Endothelial cell of umbilical vein (primary cell): ENCODE measurements at regions not wholly inside any gene's neighbourhood (a gene's known extent, or its start where the extent isn't known, plus 50 kb on each side); places are given as distances from the start of the nearest gene placed in this dataset.
A peak's percentile ranks its signal among the peaks of the same experiment; 100 is the strongest.

ENCODE experiments used
- BruUV-seq: library from RNA; stranded (reverse); fragments of 400-500 nt; replicated peaks from 2 replicates; lab custom pipeline; 2021; lab: Mats Ljungman, UMichigan
- CTCF ChIA-PET: fragments of 300-600, 350-600 bp; sonication (Branson Sonifier 250); formaldehyde crosslinking; loops from one replicate; lab custom pipeline; 2021; ENCODE audit warnings: antibody characterized with exemption, inconsistent platforms; lab: Charles Lee
- POLR2A ChIA-PET: fragments of 300-600, 350-600 bp; sonication (Branson Sonifier 250); formaldehyde crosslinking; loops from one replicate; lab custom pipeline; 2021; ENCODE audit warnings: antibody characterized with exemption, inconsistent platforms; lab: Charles Lee
- DNase-seq: peaks from one replicate; pipeline ENCODE4 v3.0.0-alpha.2; 2011; ENCODE audit warnings: low read depth, low spot score
- FAIRE-seq: peaks from 2 replicates; lab custom pipeline; 2011; peaks lifted over from hg19 to GRCh38; lab: Jason Lieb, UNC
- H2AFZ ChIP-seq: 2 replicates; pipeline ENCODE4 v1.6.0; 2012; ENCODE audit warnings: low read depth, low read length, control low read depth, inconsistent platforms
- H3K27ac ChIP-seq: 2 replicates; pipeline ENCODE4 v1.5.1; 2011; ENCODE audit warnings: low read depth, mild to moderate bottlenecking, control low read depth, low read length, moderate library complexity; ENCODE audit not compliant: insufficient read depth
- H3K27me3 ChIP-seq, 2 experiments: 2 replicates each; pipeline versions ENCODE4 v1.6.0 to v1.6.1; 2011; ENCODE audit warnings: low read length in 2 of 2, mixed read lengths in 1 of 2; ENCODE audit not compliant: control insufficient read depth in 2 of 2, insufficient read depth in 2 of 2
- H3K36me3 ChIP-seq, 2 experiments: 2 replicates in 1 of 2; 3 replicates in 1 of 2; pipeline ENCODE4 v1.5.1; 2011; ENCODE audit warnings: low read length in 2 of 2, mild to moderate bottlenecking in 1 of 2, moderate library complexity in 1 of 2; ENCODE audit not compliant: control insufficient read depth in 2 of 2, insufficient read depth in 2 of 2; ENCODE audit errors: extremely low read depth in 1 of 2
- H3K4me1 ChIP-seq: 3 replicates; pipeline ENCODE4 v1.5.1; 2011; ENCODE audit warnings: mild to moderate bottlenecking, low read length; ENCODE audit not compliant: control insufficient read depth, insufficient read depth; ENCODE audit errors: extremely low read depth
- H3K4me2 ChIP-seq: 2 replicates; pipeline ENCODE4 v1.6.1; 2011; ENCODE audit warnings: low read length, control low read depth, mixed read lengths; ENCODE audit not compliant: insufficient read depth
- H3K4me3 ChIP-seq, 3 experiments: fragments of 200-600 bp in 1 of 3; sonication (generic), shearing (Covaris generic) in 1 of 3; replicated peaks in 1 of 3; 2 replicates each; pipeline ENCODE4 v1.5.1; 2011 to 2016; ENCODE audit warnings: control low read depth in 3 of 3, low read length in 3 of 3, mild to moderate bottlenecking in 2 of 3, inconsistent platforms in 1 of 3, low read depth in 1 of 3, moderate library complexity in 1 of 3; ENCODE audit not compliant: insufficient read depth in 1 of 3
- H3K79me2 ChIP-seq: 2 replicates; pipeline ENCODE4 v1.6.0; 2012; ENCODE audit warnings: low read length, inconsistent platforms; ENCODE audit not compliant: control insufficient read depth, insufficient read depth
- H3K9ac ChIP-seq: replicated peaks from 2 replicates; pipeline ENCODE3; 2011; ENCODE audit warnings: low read length, control low read depth; ENCODE audit not compliant: insufficient read depth; ENCODE audit errors: extremely low read depth
- H3K9me1 ChIP-seq: replicated peaks from 3 replicates; pipeline ENCODE4 v1.6.0; 2011; ENCODE audit warnings: mild to moderate bottlenecking, low read length; ENCODE audit not compliant: control insufficient read depth, insufficient read depth; ENCODE audit errors: extremely low read depth
- H3K9me3 ChIP-seq: replicated peaks from 2 replicates; pipeline ENCODE4 v1.5.1; 2012; ENCODE audit warnings: low read length, inconsistent platforms; ENCODE audit not compliant: control insufficient read depth, insufficient read depth
- H4K20me1 ChIP-seq: replicated peaks from 2 replicates; pipeline ENCODE3; 2011; ENCODE audit warnings: mild to moderate bottlenecking, low read length; ENCODE audit not compliant: control insufficient read depth, insufficient read depth; ENCODE audit errors: extremely low read depth
- CTCF ChIP-seq, 2 donors: IDR thresholded peaks; 1 replicate in 1 of 2; 2 replicates in 1 of 2; pipeline ENCODE4 v1.5.1; 2011; ENCODE audit warnings: low read length in 2 of 2, mild to moderate bottlenecking in 2 of 2, moderate library complexity in 2 of 2, control low read depth in 1 of 2, inconsistent platforms in 1 of 2, low read depth in 1 of 2; ENCODE audit not compliant: insufficient read depth in 1 of 2; ENCODE audit errors: extremely low read depth in 1 of 2
- EZH2 ChIP-seq: IDR thresholded peaks from 2 replicates; pipeline ENCODE4 v1.6.1; 2012; ENCODE audit warnings: borderline replicate concordance, low read depth, mild to moderate bottlenecking, moderate library complexity, low read length, inconsistent platforms; ENCODE audit not compliant: severe bottlenecking
- FOS ChIP-seq: IDR thresholded peaks from 2 replicates; pipeline ENCODE4 v1.6.1; 2011; ENCODE audit warnings: mild to moderate bottlenecking, low read length, moderate library complexity, borderline replicate concordance; ENCODE audit not compliant: insufficient read depth
- GATA2 ChIP-seq: IDR thresholded peaks from 2 replicates; pipeline ENCODE4 v1.7.0; 2011; ENCODE audit warnings: low read depth, mild to moderate bottlenecking, moderate library complexity, mixed read lengths, low read length; ENCODE audit not compliant: insufficient read length, insufficient read depth
- JUN ChIP-seq: IDR thresholded peaks from 2 replicates; pipeline ENCODE4 v1.6.1; 2011; ENCODE audit warnings: borderline replicate concordance, low read depth; ENCODE audit not compliant: insufficient read length, insufficient read depth
- MAX ChIP-seq: IDR thresholded peaks from 2 replicates; pipeline ENCODE4 v1.6.1; 2011; ENCODE audit not compliant: insufficient read depth, insufficient read length
- MYC ChIP-seq: IDR thresholded peaks from one replicate; pipeline ENCODE4 v1.6.1; 2011; ENCODE audit warnings: mild to moderate bottlenecking, low read depth, low read length
- POLR2A ChIP-seq: IDR thresholded peaks from 2 replicates; pipeline ENCODE4 v1.6.1; 2012; ENCODE audit warnings: low read depth, mild to moderate bottlenecking, control low read depth, low read length
- POLR2AphosphoS5 ChIP-seq: IDR thresholded peaks from 2 replicates; pipeline ENCODE4 v1.6.1; 2012; ENCODE audit warnings: low read depth, mild to moderate bottlenecking, control low read depth, low read length, moderate library complexity; ENCODE audit not compliant: insufficient read depth
- dilution Hi-C: fragments of 300-500 bp; cut with MboI; formaldehyde crosslinking; loops from one replicate; pipeline ENCODE4 v1.15.0; 2019; ENCODE audit warnings: low sequenced_read_pairs; ENCODE audit not compliant: extremely low pct_ligation_motif_present
- intact Hi-C: fragments of 100-400 bp; cut with micrococcal nuclease; formaldehyde crosslinking; loops from one replicate; pipeline ENCODE4 v1.10.0; 2022

DNA sequence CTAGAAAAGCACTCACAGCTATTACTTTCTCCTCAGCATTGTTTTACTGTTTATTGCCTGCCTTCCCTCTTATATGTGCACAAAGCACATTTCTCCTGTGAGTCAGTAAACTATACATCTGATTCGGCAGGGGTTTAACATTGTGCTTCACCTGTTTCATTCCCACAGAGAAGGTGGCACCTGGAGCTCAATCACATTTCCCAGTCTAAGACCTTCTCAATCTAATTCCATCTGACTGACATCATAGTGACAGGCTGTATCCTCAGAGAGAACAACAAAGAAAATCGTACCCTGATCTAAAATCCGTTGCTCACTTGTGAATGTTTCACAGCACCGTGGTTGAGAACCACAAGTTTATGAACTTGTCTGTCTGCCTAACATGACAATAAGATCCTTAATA is 92.4 kb upstream of the CAST start:
- no peaks in the 10 kb centered on the region for H3K36me3 ChIP-seq
- CTCF ChIA-PET = interaction anchor here (1.2 to 1.7 kb wide), 3 partner anchors 17 to 225 kb away, joined by 3 to 5 read pairs (median 3); no protein-coding TSS in a partner anchor

DNA sequence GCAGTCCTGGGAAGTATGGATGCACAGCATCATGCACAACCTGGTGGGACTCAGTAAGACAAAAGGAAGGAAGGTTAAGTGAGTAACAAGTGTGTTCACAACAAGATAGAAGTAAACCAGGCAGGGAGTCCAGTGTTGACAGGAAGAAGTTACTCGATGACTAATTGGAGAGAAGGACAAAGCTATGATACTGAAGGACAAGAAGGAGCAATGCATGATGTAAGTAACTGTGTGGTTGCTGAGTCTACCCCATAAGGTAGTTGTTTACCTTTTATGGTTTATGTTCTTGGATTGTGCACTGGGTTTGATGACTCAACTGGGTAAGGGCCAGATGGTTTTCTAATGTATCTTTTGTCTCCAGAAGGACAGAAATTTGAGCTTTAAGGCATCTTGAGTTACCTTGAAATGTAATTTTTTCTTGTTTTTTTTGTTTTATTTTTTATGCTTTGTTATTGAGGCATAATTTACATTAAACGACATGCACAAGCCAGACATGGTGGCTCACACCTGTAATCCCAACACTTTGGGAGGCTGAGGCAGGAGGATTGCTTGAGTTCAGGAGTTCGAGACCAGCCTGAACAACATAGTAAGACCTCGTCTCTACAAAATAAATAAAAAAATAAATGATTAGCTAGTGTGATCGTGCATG is 89.2 kb upstream of the CAST start:
- Histone ChIP-seq H3K4me3 (no peak overlapping the region), H3K27ac (peak overlapping the region; percentile 96), H3K9me3 (no peaks in the 10 kb centered on the region), H2AFZ (no peak overlapping the region), H3K9ac (peak overlapping the region; percentile 84), H3K27me3 (no peaks in the 10 kb centered on the region), H3K79me2 (no peaks in the 10 kb centered on the region), H3K9me1 (no peaks in the 10 kb centered on the region), H3K4me2 (peak overlapping the region; percentile 16), H3K36me3 (no peaks in the 10 kb centered on the region), H3K4me1 (peaks cover 42% of the 10 kb centered on the region), H4K20me1 (no peaks in the 10 kb centered on the region)
- peak; percentile 99 for TF ChIP-seq FOS
- peak; percentile 95 for TF ChIP-seq GATA2
- peak; percentile 77 for TF ChIP-seq MYC
- TF ChIP-seq JUN = peak; percentile 98
- TF ChIP-seq CTCF (IDR thresholded peaks at IDR 0.05; ENCODE audit: extremely low read depth in 1 of 2, insufficient read depth in 1 of 2, low read depth in 1 of 2, low read length in 2 of 2) = no peak
- peak; percentile 98 for TF ChIP-seq POLR2AphosphoS5
- no peak for TF ChIP-seq MAX
- peak; percentile 74 for TF ChIP-seq POLR2A
- no peak for TF ChIP-seq EZH2
- no TSS peak for BruUV-seq
- intact Hi-C loops = loop anchor here (1.0 kb wide), 2 partner anchors 11 to 28 kb away; no protein-coding TSS in a partner anchor
- POLR2A ChIA-PET = interaction anchor here (0.5 to 2.1 kb wide), 5 partner anchors 9 to 40 kb away, joined by 3 to 12 read pairs (median 3); no protein-coding TSS in a partner anchor
- DNase-seq (peak; percentile 93), FAIRE-seq (peak; percentile 76)
- CTCF ChIA-PET = interaction anchor here (0.9 to 1.5 kb wide), 10 partner anchors 9 to 228 kb away, joined by 3 to 14 read pairs (median 7); no protein-coding TSS in a partner anchor
- dilution Hi-C loops = no loop called here

More for the DNA sequence above, 92.4 kb upstream of the CAST start:
- no peak overlapping the region for H3K4me2 ChIP-seq
- no peaks in the 10 kb centered on the region for H3K27me3 ChIP-seq
- no peak for FAIRE-seq
- no peaks in the 10 kb centered on the region for H4K20me1 ChIP-seq
- no peak for TF ChIP-seq POLR2AphosphoS5
- no TSS peak for BruUV-seq
- no peaks in the 10 kb centered on the region for H3K9me3 ChIP-seq
- H3K4me1 ChIP-seq = peaks cover 67% of the 10 kb centered on the region
- DNase-seq = no peak
- dilution Hi-C loops (no loop called here), intact Hi-C loops (loop anchor here (5.0 kb wide), 1 partner anchor 1738 kb away; no protein-coding TSS in a partner anchor)
- no peaks in the 10 kb centered on the region for H3K79me2 ChIP-seq
- H3K4me3 ChIP-seq = no peak overlapping the region
- H2AFZ ChIP-seq = peak overlapping the region; percentile 26
- POLR2A ChIA-PET = no interaction called here
- no peaks in the 10 kb centered on the region for H3K9me1 ChIP-seq
- H3K27ac ChIP-seq = no peak overlapping the region
- H3K9ac ChIP-seq = no peak overlapping the region
